Fibroblast of lung (primary cell): ENCODE measurements at regions not wholly inside any gene's neighbourhood (a gene's known extent, or its start where the extent isn't known, plus 50 kb on each side); places are given as distances from the start of the nearest gene placed in this dataset.

ENCODE experiments used
- EZH2 ChIP-seq: IDR thresholded peaks from 2 replicates; pipeline ENCODE4 v1.5.1; 2012; ENCODE audit warnings: low read length, control low read depth, mild to moderate bottlenecking; ENCODE audit errors: missing control alignments
- TF ChIP-seq, protein P1 (sequence below), 2 donors: IDR thresholded peaks in 1 of 2; conservative IDR thresholded peaks in 1 of 2; 1 replicate in 1 of 2; 2 replicates in 1 of 2; pipeline ENCODE4 v1.5.1; 2011 to 2012; ENCODE audit warnings: low read length in 2 of 2, control low read depth in 1 of 2, inconsistent platforms in 1 of 2, low read depth in 1 of 2, mild to moderate bottlenecking in 1 of 2

DNA sequence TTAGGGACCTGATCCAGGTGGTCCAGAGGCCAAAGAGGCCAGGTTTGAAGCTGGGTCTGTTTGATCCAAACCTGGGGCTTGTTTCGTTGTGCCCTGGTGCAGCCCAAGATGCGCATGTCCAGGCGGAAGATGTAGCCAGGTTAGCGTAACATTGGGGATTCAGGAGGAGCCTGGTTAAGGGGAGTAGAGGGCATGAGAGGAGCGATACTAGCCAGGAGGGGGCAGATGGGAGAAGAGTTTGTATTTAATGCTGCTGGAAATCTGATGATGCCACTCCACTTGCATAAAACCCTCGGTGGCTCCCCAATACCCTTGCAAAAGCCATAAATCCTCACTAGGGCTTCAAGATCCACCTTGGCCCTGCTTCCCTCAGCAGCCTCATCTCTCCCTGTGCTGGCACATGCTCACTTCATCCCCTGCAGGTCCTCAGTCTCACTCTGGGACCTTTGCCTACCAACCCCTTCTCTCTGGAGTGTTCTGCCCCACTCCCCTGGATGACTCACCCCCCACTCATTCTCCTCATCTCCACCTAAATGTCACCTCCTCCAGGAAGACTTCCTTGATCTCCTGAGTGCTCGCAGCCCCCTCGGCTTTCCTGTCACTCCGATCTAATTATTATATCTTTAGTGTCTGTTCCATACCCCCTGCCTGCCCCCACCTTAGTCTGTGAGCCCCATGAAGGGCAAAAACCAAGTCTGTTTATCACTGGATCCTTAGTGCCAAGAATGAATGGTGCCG is 95.9 kb downstream of the MIAT start:
- TF ChIP-seq, protein P1, sequence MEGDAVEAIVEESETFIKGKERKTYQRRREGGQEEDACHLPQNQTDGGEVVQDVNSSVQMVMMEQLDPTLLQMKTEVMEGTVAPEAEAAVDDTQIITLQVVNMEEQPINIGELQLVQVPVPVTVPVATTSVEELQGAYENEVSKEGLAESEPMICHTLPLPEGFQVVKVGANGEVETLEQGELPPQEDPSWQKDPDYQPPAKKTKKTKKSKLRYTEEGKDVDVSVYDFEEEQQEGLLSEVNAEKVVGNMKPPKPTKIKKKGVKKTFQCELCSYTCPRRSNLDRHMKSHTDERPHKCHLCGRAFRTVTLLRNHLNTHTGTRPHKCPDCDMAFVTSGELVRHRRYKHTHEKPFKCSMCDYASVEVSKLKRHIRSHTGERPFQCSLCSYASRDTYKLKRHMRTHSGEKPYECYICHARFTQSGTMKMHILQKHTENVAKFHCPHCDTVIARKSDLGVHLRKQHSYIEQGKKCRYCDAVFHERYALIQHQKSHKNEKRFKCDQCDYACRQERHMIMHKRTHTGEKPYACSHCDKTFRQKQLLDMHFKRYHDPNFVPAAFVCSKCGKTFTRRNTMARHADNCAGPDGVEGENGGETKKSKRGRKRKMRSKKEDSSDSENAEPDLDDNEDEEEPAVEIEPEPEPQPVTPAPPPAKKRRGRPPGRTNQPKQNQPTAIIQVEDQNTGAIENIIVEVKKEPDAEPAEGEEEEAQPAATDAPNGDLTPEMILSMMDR (conservative IDR thresholded peaks at IDR 0.05 in 1 of 2, IDR thresholded peaks at IDR 0.05 in 1 of 2; ENCODE audit: low read depth in 1 of 2, low read length in 2 of 2): no peak
- no peak for TF ChIP-seq EZH2
